Breast epithelium (tissue), 3 donors: ENCODE measurements at regions not wholly inside any gene's neighbourhood (a gene's known extent, or its start where the extent isn't known, plus 50 kb on each side); places are given as distances from the start of the nearest gene placed in this dataset.

Experiments
- CTCF ChIP-seq, 3 donors: fragments of 450-650 bp; IDR thresholded peaks; one replicate each; pipeline ENCODE4 v1.5.1; 2016 to 2017; ENCODE audit warnings: antibody characterized with exemption in 3 of 3, mild to moderate bottlenecking in 3 of 3, moderate library complexity in 3 of 3
- POLR2A ChIP-seq: fragments of 450-650 bp; IDR thresholded peaks from one replicate; pipeline ENCODE4 v1.6.1; 2016; ENCODE audit warnings: antibody characterized with exemption, mild to moderate bottlenecking, moderate library complexity

GRCh38 chr10:6726924-6727323 is 146.8 kb upstream of the PRKCQ start:
- TF ChIP-seq CTCF (IDR thresholded peaks at IDR 0.05) (no peak), POLR2A (no peak)
